Aorta (tissue), 5 donors: ENCODE measurements at regions not wholly inside any gene's neighbourhood (a gene's known extent, or its start where the extent isn't known, plus 50 kb on each side); places are given as distances from the start of the nearest gene placed in this dataset.
"Not testable (repeated sequence)": the region's sequence is repeated elsewhere in the genome, so short reads cannot be mapped to it uniquely, and the experiment has no call there.

Experiments
- ATAC-seq: fragments of 200-7000 bp; cut with Tn5 transposase; one replicate; pipeline ENCODE4 v1.9.1; 2022; ENCODE audit warnings: moderate library complexity; ENCODE audit not compliant: low FRiP score
- DNase-seq, 2 donors: peaks; one replicate each; pipeline ENCODE4 v3.0.0-alpha.2; 2020
- H3K27ac ChIP-seq, 2 donors: one replicate each; pipeline ENCODE4 v1.5.1; 2013; ENCODE audit warnings: low read length in 2 of 2, mild to moderate bottlenecking in 2 of 2, moderate library complexity in 2 of 2, control low read depth in 1 of 2, inconsistent platforms in 1 of 2, low read depth in 1 of 2
- H3K27me3 ChIP-seq, 2 donors: one replicate each; pipeline ENCODE4 v1.6.1; 2013; ENCODE audit warnings: control low read depth in 1 of 2, low read length in 1 of 2, mild to moderate bottlenecking in 1 of 2, moderate library complexity in 1 of 2; ENCODE audit not compliant: insufficient read depth in 2 of 2, control insufficient read depth in 1 of 2
- H3K36me3 ChIP-seq, 2 donors: one replicate each; pipeline ENCODE4 v1.6.1; 2013; ENCODE audit warnings: control low read depth in 1 of 2, low read length in 1 of 2, mild to moderate bottlenecking in 1 of 2; ENCODE audit not compliant: insufficient read depth in 2 of 2, control insufficient read depth in 1 of 2
- H3K4me1 ChIP-seq, 2 donors: one replicate each; pipeline ENCODE4 v1.6.1; 2013; ENCODE audit warnings: low read length in 2 of 2, control low read depth in 1 of 2, mild to moderate bottlenecking in 1 of 2, moderate library complexity in 1 of 2; ENCODE audit not compliant: insufficient read depth in 2 of 2, control insufficient read depth in 1 of 2
- H3K4me3 ChIP-seq, 2 donors: one replicate each; pipeline ENCODE4 v1.5.1; 2013; ENCODE audit warnings: low read length in 2 of 2, control low read depth in 1 of 2, mild to moderate bottlenecking in 1 of 2
- H3K9me3 ChIP-seq: one replicate; pipeline ENCODE4 v1.6.1; 2013; ENCODE audit warnings: mild to moderate bottlenecking, low read length; ENCODE audit not compliant: control insufficient read depth
- WGBS, 2 donors: extraction: QIAGEN DNeasy Blood & Tissue Kit; methylation state at CpG; one replicate each; pipeline ENCODE4 v1.1.7; 2013; 5-methylcytosine and 5-hydroxymethylcytosine counted together
- intact Hi-C, 2 donors: fragments of 100-400 bp; cut with DNase I; formaldehyde crosslinking; loops; one replicate each; pipeline versions ENCODE4 v1.14.2 to v1.15.0; 2022
- donor health status: healthy with polysubstance abuse.
- donor health status: Bipolar disorder and iron deficiency.
- donor health status: DM: no; HTN: no; CAD: no.
- donor health status: DM: no; HTN: no; CAD: no.
- donor health status: DM: yes; HTN: yes; CAD: no.

- Histone ChIP-seq H3K9me3 (no peaks in the 10 kb centered on the region), H3K4me3 (no peak overlapping the region), H3K4me1 (no peaks in the 10 kb centered on the region), H3K27ac (no peak overlapping the region), H3K36me3 (no peaks in the 10 kb centered on the region), H3K27me3 (no peaks in the 10 kb centered on the region)
- intact Hi-C loops = no loop called here
- no peak for ATAC-seq
- DNase-seq = no peak
- 7 to 30% methylated on average over 3 of the region's 3 CpGs for WGBS, 2 donors
These were observed 718.2 kb downstream of the NTRK3 start for GRCh38 chr15:87538327-87538834.

DNA sequence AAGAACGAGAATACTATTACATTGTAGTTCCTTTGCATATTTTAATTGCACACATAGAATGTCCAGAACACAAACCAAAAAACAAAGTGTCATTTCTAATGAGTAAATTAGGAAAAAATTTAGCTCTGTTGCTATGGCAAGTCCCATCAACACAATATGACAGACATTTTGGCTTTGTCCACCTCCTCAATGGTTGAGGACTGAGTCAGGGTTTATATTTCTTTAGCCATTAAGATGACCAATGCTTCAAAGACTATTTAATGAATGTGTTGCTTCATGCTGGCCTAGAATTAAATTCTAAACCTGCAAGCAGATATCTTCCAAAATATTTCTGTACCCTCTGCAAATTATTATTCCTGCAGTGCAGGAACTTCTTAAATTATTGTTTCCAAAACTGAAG lies 719.2 kb downstream of the NTRK3 start:
- no peaks in the 10 kb centered on the region for H3K36me3 ChIP-seq
- H3K27ac ChIP-seq = no peak overlapping the region
- 91% methylated on average over 1 of the region's 1 CpG for WGBS, 2 donors
- no peak overlapping the region for H3K4me3 ChIP-seq
- intact Hi-C loops = no loop called here
- H3K4me1 ChIP-seq = no peaks in the 10 kb centered on the region
- ATAC-seq (no peak), DNase-seq (no peak)
- no peaks in the 10 kb centered on the region for H3K27me3 ChIP-seq
- no peaks in the 10 kb centered on the region for H3K9me3 ChIP-seq

DNA sequence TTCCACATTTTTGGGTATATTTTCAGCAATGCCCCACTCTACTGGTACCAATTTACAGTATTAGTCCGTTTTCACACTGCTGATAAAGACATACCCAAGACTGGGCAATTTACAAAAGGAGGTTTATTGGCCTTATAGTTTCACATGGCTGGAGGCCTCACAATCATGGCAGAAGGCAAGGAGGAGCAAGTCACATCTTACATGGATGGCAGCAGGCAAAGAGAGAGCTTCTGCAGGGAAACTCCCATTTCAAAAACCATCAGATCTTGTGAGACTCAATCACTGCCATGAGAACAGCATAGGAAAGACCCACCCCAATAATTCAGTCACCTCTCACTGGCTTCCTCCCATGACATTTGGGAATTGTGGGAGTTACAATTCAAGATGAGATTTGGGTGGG lies 722.9 kb downstream of the NTRK3 start:
- H3K27me3 ChIP-seq, H3K27ac ChIP-seq, DNase-seq, intact Hi-C loops, H3K4me1 ChIP-seq, H3K9me3 ChIP-seq, H3K36me3 ChIP-seq, H3K4me3 ChIP-seq, ATAC-seq: not testable (repeated sequence)
- 77 to 83% methylated on average over 1 of the region's 1 CpG for WGBS, 2 donors

DNA sequence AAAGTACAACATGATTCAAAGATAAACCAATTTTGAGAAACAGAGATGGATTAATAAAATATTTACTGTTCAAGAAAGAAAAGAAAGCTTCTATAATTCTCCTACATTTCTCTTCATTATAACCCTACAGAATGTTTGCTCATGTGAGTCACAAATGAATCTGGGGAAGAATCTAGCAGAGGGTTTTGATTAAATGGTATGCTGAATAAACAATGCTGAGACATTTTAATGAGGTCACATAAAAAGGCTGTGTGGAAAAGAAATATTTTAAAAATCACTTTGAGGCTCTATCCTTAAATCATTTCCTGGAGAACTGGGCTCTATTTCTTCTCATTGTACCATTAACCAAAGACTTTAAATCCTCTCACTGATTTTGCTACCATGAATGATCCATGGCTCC lies 727.7 kb downstream of the NTRK3 start:
- no peaks in the 10 kb centered on the region for H3K27me3 ChIP-seq
- no peak overlapping the region for H3K27ac ChIP-seq
- no peaks in the 10 kb centered on the region for H3K4me1 ChIP-seq
- intact Hi-C loops = no loop called here
- no peak for DNase-seq
- no peaks in the 10 kb centered on the region for H3K36me3 ChIP-seq
- H3K9me3 ChIP-seq = no peaks in the 10 kb centered on the region
- no peak for ATAC-seq
- H3K4me3 ChIP-seq = no peak overlapping the region

DNA sequence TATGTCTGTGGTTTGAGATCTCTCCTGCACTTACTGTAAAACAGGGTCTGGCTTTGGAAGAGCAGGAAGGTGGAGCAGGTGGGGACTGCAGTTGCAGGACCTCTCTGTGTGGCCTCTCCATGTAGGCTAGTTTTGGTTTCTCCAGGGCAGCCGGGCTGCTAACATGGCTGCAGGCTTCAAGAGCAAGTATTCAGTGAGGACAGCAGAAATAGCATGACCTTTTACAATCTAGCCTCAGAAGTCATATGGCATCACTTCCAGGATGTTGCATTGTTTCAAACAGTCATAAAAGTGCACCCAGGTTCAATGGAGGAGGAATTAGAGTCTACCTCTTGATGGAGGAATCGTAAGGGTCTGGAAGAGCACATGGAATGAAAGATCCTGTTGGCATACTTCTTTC lies 728.7 kb downstream of the NTRK3 start:
- Histone ChIP-seq H3K4me3 (no peak overlapping the region), H3K9me3 (no peaks in the 10 kb centered on the region), H3K4me1 (no peaks in the 10 kb centered on the region), H3K36me3 (no peaks in the 10 kb centered on the region), H3K27me3 (no peaks in the 10 kb centered on the region), H3K27ac (no peak overlapping the region)
- DNase-seq (no peak), ATAC-seq (no peak)
- intact Hi-C loops = no loop called here
- WGBS, 2 donors = 84 to 91% methylated on average over 2 of the region's 2 CpGs

DNA sequence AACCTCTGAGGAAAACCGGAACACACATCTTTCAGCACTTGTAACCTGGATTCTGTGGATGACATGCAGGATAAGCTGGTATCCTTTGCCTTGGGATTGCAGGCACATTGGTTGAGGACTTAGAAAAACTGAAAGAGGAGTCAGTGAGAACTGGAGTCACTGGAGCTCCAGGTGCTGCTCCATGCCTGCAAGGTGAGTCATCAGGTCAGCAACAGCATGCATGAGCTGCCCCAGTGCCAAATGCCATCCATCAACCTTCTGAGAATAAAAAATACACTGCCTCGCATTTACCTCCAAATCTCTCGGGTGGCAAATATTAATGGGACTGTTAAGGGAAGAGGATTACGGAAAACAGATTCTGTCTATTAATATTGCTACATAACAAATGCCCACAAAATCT lies 729.1 kb downstream of the NTRK3 start:
- Histone ChIP-seq H3K36me3 (no peaks in the 10 kb centered on the region), H3K4me1 (no peaks in the 10 kb centered on the region), H3K27ac (no peak overlapping the region), H3K27me3 (no peaks in the 10 kb centered on the region), H3K9me3 (no peaks in the 10 kb centered on the region), H3K4me3 (no peak overlapping the region)
- intact Hi-C loops = no loop called here
- ATAC-seq (no peak), DNase-seq (no peak)
- WGBS, 2 donors = 77 to 81% methylated on average over 4 of the region's 4 CpGs

GRCh38 chr15:87523516-87523915 lies 733.0 kb downstream of the NTRK3 start:
- Histone ChIP-seq H3K36me3 (no peaks in the 10 kb centered on the region), H3K4me1 (no peaks in the 10 kb centered on the region), H3K27me3 (no peaks in the 10 kb centered on the region), H3K4me3 (no peak overlapping the region), H3K9me3 (no peaks in the 10 kb centered on the region), H3K27ac (no peak overlapping the region)
- ATAC-seq (no peak), DNase-seq (no peak)
- 69 to 74% methylated on average over 2 of the region's 2 CpGs for WGBS, 2 donors
- intact Hi-C loops = no loop called here

GRCh38 chr15:87522997-87523396 lies 733.5 kb downstream of the NTRK3 start:
- DNase-seq (no peak), ATAC-seq (no peak)
- Histone ChIP-seq H3K27ac (no peak overlapping the region), H3K9me3 (no peaks in the 10 kb centered on the region), H3K27me3 (no peaks in the 10 kb centered on the region), H3K36me3 (no peaks in the 10 kb centered on the region), H3K4me3 (no peak overlapping the region), H3K4me1 (no peaks in the 10 kb centered on the region)
- WGBS, 2 donors = 86 to 94% methylated on average over 1 of the region's 1 CpG
- intact Hi-C loops = no loop called here

- Histone ChIP-seq H3K4me3 (no peak overlapping the region), H3K36me3 (no peaks in the 10 kb centered on the region), H3K27me3 (no peaks in the 10 kb centered on the region), H3K4me1 (no peaks in the 10 kb centered on the region), H3K9me3 (no peaks in the 10 kb centered on the region), H3K27ac (no peak overlapping the region)
- intact Hi-C loops = no loop called here
- no peak for ATAC-seq
- WGBS, 2 donors = 74 to 86% methylated on average over 3 of the region's 3 CpGs
- no peak for DNase-seq
These were observed 737.6 kb downstream of the NTRK3 start for GRCh38 chr15:87518957-87519356.
